HG02763 (cell line): ENCODE measurements at regions not wholly inside any gene's neighbourhood (a gene's known extent, or its start where the extent isn't known, plus 50 kb on each side); places are given as distances from the start of the nearest gene placed in this dataset.
"Not testable (repeated sequence)": the region's sequence is repeated elsewhere in the genome, so short reads cannot be mapped to it uniquely, and the experiment has no call there.

Source experiments
- ATAC-seq: cut with Tn5 transposase; IDR thresholded peaks from one replicate; pipeline ENCODE4 v1.9.1; 2021; ENCODE audit warnings: mild to moderate bottlenecking, moderate library complexity; ENCODE audit not compliant: unreplicated experiment

DNA sequence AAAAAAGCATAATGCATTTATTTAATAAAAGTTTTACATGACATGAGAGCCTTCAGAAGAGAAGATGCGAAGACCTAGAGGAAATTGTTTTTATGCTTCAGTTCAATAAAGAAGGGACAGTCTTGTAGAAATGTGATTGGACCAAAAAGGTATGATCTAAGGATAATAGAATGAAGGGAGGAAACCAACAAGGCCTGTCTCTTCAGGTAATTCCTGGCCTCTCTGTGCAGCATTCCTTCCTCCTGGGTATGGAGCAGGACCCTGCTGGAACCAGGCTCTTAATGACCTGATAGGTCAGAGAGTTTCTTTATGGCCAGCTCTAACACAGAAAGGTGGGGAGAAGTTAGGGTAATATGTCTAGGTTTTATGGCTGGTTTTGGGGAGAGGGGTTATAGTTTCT, 162.8 kb upstream of the HEY2 start:
- no peak for ATAC-seq

DNA sequence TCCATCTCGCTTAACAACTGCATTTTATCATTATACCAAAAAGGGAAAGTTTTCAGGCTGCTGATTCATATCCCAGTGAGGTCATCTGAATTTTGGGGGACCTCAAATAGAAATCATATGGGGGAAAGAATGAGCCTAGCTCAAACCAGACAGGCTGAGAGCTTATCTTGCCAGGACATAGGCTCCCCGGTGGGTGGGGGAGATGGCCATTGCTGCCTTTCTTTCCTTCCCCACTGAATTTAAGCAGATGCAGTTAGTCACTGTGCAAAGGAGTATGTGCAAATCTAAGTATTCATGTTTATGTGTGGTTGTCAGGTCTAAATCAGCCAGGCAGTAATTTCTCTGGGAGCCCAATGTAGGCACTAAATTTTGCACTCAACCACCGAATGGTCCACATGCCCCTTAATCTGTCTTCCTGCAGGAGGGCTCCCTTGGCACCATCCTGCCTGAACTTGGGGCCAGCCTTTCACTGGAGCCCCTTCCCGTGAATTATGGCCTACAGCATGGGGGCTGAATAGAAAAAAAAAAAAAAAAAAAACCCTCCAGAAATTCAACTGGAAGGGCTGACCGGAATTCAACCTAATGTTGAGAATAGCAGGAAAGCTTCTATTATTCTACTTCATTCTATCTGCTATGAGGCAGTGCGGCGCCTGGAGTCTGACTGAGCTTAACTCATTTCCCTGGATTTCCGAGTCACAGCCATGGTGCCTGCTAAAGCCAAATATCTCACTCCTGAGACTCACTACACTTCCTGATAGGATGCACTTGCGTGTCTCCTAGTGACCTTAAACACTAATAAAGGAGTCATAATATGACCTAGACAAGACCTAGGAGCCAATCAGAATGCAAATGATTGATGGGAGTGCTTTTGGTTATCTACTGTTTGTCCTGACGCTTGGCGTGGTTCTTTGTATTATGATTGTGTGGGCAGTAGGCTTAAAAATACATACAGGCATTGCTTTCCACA, 161.5 kb upstream of the HEY2 start:
- ATAC-seq = no peak

DNA sequence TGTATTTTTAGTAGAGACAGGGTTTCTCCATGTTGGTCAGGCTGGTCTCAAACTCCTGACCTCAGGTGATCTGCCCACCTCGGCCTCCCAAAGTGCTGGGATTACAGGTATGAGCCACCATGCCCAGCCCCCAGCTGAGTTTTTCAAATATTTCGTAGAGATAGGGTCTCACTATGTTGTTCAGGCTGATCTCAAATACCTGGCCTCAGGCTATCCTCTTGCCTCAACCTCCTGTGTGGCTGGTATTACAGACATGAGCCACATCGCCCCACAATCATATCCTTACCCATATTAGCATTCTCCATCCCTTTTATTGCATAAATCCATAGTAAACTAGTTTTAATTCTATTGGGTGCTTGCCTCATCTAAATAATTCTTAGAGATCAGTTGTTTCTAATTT, 157.6 kb upstream of the HEY2 start:
- ATAC-seq = not testable (repeated sequence)

DNA sequence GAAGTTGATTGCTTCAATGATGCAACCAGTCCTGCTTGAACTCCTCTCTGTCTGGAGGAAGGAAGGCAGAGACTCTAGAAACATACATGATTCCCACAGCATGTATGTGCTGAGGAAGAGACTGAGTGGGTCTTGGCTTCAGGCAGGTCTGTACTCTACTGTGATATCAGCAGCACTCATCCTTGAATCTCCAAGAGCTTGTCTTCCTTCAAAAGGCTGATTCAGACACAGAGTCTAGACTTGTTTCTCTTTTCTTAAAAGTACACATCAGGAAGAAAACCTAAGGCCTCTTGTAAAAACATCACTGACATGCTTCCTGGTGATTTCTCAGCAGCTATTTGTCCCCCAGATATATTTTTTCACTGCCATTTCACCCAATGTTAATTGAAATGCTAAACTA, 155.7 kb upstream of the HEY2 start:
- ATAC-seq = no peak

DNA sequence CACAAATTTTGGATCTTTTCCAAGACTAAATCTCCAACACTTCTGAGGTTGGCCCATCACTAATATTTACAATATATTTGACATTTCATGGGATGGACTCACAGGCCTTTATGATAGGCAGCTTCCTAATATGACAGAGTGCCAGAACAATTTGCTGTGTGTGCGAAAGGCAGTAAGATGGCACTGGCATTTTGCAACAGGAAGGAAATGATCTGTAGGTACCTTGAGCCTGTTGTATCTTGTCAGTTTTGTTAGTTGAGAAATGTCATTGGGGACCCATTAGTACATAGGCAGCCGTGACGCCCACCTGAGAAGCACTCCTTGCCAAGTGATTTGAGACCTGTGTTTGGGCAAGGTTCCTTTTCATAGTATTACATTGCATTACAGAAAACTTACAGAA, 153.4 kb upstream of the HEY2 start:
- ATAC-seq = no peak

DNA sequence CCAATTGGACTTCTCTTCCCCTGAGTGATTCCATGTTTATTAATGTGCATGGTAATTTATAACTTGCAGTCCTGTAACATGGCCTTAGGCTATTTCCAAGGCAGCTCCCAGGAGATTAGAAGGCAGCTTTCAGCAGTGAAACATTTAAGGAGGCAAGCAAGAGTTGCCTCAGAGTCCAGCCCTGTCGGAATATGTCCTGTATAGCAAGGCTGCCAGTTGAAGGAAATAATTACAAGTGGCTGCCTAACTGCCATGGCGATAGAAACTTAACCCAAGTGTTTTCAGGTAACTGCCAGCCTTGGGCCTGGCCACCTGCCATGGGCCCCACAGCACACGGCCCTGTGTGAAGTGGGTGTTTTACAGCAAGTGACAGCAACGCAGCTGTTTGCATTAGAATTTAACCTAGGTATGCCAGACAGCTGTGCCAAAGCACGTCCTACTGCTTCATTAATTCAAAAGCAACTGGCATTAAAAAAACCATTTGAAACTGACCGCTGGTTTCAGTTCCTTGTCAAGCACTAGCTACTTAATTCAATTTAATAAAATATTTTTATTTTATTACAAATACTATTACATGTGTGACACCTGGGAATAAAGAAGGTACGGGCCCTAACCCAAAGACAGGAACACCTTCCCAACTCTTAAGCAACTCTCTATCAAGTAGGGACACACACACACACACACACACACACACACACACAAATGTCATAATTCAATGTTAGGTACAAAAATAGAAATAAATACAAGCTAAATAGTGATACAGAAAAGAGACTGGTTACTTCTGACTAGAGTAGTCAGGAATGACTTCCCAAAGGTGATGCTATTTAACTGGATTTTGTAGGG, 151.8 kb upstream of the HEY2 start:
- peak; percentile 54 for ATAC-seq

DNA sequence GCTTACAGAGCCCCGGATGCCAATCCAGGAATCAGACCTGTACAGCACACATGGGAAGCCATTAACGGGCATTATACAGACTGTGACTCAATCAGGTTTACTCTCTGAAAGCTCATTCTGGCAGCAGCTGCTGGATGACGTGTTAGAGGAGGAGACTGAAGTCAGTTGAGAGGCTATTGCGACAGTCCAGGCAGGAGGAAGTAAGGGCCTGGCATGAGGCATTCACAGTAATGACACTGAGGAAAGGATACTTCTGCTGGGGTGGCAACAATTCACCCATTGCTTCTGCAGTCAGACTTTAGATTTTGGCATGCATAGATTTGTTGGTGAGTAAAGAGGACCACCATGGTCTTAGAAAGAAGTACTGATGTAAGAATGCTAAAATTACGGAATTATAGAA, 151.0 kb upstream of the HEY2 start:
- ATAC-seq = no peak

DNA sequence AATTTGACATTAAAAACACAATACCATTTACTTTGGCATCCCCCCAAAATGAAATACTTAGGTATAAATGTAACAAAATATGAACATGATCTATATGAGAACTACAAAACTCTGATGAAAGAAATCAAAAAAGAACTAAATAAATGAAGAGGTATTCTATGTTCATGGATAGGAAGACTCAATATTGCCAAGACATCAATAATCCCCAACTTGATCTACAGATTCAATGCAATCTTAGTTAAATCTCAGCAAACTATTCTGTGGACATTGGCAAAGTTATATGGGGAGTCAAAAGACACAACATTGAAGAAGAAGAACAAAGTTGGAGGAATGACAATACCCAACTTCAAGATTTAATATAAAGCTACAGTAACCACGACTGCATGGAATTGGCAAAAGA, 145.2 kb upstream of the HEY2 start:
- no peak for ATAC-seq

DNA sequence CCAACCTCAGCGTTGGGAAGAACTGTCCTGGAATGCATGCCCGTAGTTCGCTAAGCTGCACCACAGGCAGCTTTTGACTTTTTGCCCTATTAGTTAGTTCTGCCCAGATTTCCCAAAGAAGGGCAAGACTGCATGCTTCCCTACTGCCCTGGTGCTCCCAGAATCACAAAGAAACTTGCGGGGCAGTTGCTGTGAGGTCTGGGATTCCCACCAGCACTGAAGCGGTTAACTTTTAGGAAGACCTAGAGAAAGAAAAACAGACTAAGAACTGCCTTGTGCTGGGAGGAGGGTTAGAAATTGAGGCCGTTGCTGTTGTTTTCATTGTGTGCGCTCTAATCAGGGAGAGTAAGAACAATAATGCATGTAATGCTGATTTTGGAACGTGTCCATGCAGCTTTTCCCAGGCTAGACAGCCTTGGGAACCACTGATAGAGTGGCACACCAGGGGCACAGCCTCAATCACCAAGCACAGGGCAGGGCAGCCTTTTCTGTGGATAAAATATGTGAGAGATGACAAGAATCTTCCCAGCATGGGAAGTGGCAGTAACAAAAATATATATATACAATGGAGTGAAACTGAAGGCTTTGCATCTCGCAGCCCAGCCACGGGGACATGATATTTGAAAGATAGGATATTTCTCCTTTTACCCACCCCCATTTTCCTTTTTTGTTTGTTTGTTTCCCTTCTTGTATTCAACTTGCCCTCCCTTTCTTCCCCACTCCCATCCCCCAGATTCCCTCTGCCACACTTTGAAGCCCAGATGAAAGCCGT, 137.7 kb upstream of the HEY2 start:
- no peak for ATAC-seq

DNA sequence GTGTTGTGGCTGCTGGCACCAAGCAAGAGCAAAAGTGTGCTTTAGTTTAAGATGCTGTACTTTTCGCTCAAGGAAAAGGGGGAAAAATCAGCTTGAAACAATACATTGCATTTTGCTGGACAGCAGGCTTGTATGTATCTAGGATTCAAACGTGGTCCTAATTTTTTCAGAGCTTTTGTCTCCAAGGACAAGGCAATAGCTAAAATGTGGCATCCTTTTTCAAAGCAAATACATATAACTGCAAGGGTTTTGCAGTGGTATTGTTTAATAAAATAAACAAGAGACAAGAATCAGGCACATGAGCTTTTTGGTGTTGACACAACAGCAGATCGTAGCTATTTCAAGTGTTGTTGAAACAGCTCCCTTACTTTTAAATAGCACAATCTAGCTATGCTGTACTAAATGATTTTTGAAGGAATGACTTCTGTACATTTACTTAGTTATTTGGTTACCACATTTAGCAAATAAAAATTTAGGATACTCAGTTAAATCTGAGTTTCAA, 137.0 kb upstream of the HEY2 start:
- ATAC-seq = no peak

DNA sequence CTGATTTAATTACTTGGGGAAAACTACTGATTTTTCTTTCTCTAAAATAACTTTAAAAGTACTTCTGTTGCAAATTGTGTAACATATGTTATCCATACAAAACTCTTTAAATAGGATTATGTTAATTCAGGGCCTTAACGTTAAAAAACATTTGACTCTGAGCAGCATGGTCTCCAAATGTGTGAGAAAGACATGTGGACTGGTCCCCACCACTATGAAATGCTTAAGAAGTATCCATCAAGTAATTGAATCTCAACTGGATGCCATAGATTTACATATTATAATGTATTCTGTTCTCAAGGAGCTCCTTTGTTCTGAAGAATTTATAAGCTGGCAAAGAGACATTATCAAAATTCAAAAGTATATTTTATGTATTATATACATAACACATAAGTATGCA, 130.8 kb upstream of the HEY2 start:
- ATAC-seq = no peak

DNA sequence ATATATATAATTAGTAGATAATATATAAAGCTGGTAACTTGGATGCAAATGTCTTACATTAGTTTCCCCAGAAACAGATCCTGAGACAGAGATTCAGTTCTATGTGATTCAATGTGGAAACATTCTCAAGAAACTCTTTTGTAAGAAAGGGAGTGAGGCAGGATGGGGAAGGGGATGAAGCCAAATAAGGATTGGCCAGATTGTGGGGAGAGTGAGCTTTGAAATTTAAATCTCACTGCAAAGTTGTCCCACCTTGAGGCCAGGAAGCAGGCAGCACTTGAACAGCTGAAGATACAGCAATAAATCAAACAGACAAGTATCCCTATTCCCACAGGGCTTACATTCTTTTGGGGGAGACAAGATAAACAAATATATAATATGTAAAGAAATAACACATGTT, 126.3 kb upstream of the HEY2 start:
- ATAC-seq = no peak

DNA sequence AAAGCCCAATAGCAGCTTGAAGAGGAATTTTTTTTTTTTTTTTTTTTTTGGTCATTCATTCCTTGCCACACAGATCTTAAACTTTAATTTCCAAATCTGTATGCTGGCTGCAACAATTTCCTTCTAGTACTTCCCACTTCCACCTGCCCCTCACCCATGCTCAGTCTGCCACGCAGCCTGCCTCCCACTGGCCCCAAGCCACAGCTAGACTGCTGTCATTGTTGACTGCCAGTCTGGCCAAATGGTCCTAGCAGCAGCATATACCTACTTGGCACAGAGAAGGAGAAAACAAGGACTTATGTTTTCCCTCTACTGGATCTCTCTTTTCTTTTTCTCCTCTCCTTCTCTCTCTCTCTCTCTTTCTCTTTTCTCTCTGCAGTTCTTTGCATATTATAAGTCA, 118.3 kb upstream of the HEY2 start:
- no peak for ATAC-seq

DNA sequence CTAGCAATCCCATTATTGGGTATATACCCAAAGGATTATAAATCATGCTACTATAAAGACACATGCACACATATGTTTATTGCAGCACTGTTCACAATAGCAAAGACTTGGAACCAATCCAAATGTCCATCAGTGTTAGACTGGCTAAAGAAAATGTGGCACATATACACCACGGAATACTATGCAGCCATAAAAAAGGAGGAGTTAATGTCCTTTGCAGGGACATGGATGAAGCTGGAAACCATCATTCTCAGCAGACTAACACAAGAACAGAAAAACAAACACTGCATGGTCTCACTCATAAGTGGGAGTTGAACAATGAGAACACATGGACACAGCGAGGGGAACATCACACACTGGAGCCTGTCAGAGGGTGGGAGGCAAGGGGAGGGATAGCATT, 113.4 kb upstream of the HEY2 start:
- not testable (repeated sequence) for ATAC-seq

DNA sequence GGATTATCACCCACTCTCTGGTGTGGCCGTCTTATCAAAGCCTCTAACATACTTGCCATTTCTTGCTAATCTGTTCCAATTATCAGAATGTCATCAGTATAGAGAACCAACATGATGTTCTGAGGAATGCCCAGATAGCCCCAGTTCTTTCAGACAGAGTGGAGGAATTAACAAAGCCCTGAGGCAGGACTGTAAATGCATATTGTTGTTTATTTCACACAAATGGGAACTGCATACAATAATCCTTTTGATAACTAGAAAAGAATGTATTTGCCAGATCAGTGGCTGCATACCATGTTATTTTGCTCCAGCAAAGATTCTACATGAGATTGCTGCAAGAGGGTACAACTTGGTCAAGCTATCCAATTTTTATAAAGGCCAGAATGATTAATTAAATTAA, 112.8 kb upstream of the HEY2 start:
- no peak for ATAC-seq

DNA sequence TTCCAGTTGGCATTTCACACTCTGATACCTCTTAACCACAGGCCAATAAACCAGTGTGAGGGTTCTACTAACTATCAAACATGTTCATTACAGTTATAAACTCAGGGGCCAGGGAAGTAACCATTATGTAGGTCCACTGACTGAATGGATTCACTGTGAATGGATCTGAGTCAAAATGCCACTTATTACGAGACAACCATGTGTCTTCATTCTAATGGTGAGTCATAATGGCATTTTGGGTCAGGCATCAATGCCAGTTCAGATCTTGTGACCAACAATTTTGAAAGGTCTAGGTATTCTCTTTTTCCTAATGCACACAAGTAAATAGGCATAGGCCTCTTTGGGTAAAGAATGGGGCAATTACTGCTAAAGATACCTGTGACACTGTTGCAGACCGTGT, 112.2 kb upstream of the HEY2 start:
- ATAC-seq = no peak

DNA sequence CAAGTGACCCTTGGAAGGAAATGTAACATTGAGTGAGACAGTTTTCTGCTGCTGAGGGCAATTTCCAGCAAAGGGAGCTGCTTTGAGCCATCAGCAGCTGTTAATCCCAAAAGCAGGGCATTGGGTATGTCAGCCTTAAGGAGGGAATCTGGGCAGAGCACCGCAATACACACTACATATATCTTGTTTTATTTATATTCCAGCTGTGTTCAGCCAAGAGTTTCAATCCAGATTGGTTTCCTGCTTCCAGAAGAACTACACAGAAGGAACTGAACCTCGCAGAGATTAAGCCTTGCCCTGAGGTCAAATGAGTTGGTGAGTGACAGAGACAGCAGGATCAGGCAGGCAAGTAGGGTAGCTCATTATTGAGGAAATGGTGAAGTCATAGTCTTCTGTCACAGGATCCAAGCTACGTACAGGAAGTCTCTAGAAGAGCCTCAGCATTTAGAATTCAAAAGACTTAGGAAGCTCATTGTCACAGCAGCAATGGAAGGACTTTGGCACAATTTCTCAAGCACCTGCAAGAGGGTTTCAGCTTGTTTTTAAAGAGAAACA, 109.9 kb upstream of the HEY2 start:
- ATAC-seq = no peak

DNA sequence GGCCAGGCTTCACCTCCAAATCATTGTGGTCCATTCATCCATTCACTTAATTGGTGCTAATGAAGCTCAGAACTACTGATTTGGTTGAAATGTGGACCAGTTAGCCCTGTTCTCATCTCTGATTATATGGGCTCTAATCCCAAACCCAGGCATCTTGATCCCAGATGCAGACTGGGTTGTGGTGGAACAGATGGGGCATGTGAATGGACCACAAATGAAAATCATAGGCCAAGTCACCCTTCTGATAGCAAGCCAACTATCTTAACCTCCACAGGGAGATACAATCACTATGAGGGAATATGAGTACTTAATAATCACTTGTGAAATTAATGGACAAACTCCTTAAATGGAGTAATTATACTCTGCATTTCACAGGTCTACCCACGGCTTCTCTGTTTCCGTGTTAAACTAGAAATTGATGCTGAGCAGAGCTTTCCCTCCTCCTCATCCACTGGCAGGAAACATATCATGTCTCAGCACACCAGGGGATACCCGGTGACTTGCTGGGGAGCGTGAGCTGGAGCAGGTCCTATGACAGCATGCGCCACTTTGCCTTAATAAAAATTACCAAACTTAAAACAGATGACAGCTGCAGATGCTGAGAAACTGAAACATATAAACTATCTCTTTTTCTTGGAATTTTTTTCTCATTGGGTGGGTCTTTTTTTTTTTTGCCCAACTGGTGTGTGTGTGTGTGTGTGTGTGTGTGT, 108.8 kb upstream of the HEY2 start:
- ATAC-seq = no peak

DNA sequence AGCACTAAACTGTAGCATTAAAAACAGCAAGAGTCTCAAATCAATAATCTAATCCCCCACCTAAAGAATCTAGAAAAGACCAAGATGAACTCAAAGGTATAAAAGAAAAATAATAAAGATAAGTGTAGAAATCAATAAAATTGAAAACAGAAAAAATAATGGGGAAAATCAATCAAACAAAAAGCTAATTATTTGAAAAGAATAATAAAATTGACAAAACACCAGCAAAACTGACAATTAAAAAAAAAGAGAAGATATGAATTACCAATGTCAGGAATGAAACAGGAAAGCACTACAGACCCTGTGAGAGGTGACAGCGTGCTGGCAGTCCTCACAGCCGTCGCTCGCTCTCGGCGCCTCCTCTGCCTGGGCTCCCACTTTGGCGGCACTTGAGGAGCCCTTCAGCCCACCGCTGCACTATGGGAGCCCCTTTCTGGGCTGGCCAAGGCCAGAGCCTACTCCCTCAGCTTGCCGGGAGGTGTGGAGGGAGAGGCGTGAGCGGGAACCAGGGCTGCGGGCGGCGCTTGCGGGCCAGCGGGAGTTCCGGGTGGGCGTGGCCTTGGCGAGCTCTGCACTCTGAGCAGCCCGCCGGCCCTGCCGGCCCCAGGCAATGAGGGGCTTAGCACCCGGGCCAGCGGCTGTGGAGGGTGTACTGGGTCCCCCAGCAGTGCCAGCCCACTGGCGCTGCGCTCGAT, 105.3 kb upstream of the HEY2 start:
- not testable (repeated sequence) for ATAC-seq

DNA sequence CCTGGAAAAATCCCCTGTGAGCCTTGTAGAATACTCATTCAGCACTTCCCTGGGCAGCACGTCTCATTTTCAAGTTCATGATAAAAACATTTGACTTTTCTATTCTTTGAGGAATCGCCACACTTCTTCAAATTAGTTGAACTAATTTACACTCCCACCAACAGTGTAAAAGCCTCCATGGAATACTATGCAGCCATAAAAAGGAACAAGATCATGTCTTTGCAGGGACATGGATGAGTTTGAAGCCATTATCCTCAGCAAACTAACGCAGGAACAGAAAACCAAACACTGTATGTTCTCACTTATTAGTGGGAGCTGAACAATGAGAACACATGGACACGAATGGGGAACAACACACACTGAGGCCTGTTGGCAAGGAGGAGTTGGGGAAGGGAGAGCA, 102.0 kb upstream of the HEY2 start:
- no peak for ATAC-seq
